Kidney (tissue), 13 donors: ENCODE measurements at regions not wholly inside any gene's neighbourhood (a gene's known extent, or its start where the extent isn't known, plus 50 kb on each side); places are given as distances from the start of the nearest gene placed in this dataset.

Experiments used
- DNase-seq, 5 donors: peaks; one replicate each; pipeline ENCODE4 v3.0.0-alpha.2; 2013 to 2020
- FAIRE-seq: peaks from 2 replicates; lab custom pipeline; 2012; peaks lifted over from hg19 to GRCh38; lab: Jason Lieb, UNC
- H3K27ac ChIP-seq, 2 donors: one replicate each; pipeline ENCODE4 v1.7.0; 2013; ENCODE audit warnings: low read depth in 2 of 2, low read length in 2 of 2, inconsistent platforms in 1 of 2
- H3K27me3 ChIP-seq: one replicate; pipeline ENCODE4 v1.7.1; 2013; ENCODE audit warnings: low read length, inconsistent platforms; ENCODE audit not compliant: control insufficient read depth, insufficient read depth
- H3K36me3 ChIP-seq, 3 donors: one replicate each; pipeline versions ENCODE4 v1.7.0 to v1.7.1; 2013; ENCODE audit warnings: low read length in 3 of 3, control low read depth in 1 of 3, inconsistent platforms in 1 of 3; ENCODE audit not compliant: insufficient read depth in 3 of 3, control insufficient read depth in 2 of 3
- H3K4me1 ChIP-seq, 3 donors: one replicate each; pipeline versions ENCODE4 v1.7.0 to v1.7.1; 2013; ENCODE audit warnings: low read length in 3 of 3, inconsistent platforms in 1 of 3, low read depth in 1 of 3; ENCODE audit not compliant: control insufficient read depth in 2 of 3, insufficient read depth in 2 of 3
- H3K4me3 ChIP-seq, 3 donors: one replicate each; pipeline versions ENCODE4 v1.7.0 to v1.8.1; 2013; ENCODE audit warnings: low read length in 3 of 3, control low read depth in 1 of 3, inconsistent platforms in 1 of 3
- H3K9ac ChIP-seq, 3 donors: one replicate each; pipeline versions ENCODE4 v1.7.0 to v1.7.1; 2013; ENCODE audit warnings: low read length in 3 of 3, control low read depth in 1 of 3, inconsistent platforms in 1 of 3
- H3K9me3 ChIP-seq, 3 donors: one replicate each; pipeline versions ENCODE4 v1.7.0 to v1.7.1; 2013; ENCODE audit warnings: low read length in 3 of 3, control low read depth in 1 of 3, inconsistent platforms in 1 of 3; ENCODE audit not compliant: control insufficient read depth in 2 of 3, insufficient read depth in 1 of 3
- CTCF ChIP-seq: IDR thresholded peaks from 3 replicates; pipeline ENCODE4 v1.5.1; 2012; ENCODE audit warnings: mild to moderate bottlenecking, moderate library complexity, borderline replicate concordance; ENCODE audit not compliant: insufficient read depth; ENCODE audit errors: extremely low read depth
- intact Hi-C: fragments of 100-400 bp; cut with DNase I; formaldehyde crosslinking; loops from one replicate; pipeline ENCODE4 v1.11.1; 2022
- donor health status: control.
- donor health status: control.
- donor health status: control.
- donor health status: control.
- donor health status: control.
- donor health status: DM: yes; HTN: yes; CAD: no.
- donor health status: Normal renal cell carcinoma (clear cell type).

GRCh38 chr6:18527836-18528743 lies 140.9 kb downstream of the RNF144B start:
- Histone ChIP-seq H3K36me3 (no peaks in the 10 kb centered on the region), H3K9ac (no peak overlapping the region), H3K4me1 (no peaks in the 10 kb centered on the region), H3K27me3 (no peaks in the 10 kb centered on the region), H3K27ac (no peak overlapping the region), H3K9me3 (no peaks in the 10 kb centered on the region), H3K4me3 (no peak overlapping the region)
- intact Hi-C loops = no loop called here
- no peak for FAIRE-seq
- DNase-seq = peak in 1 of 5 donors; percentile 10
- TF ChIP-seq CTCF = no peak

GRCh38 chr6:18530201-18530600 lies 143.1 kb downstream of the RNF144B start:
- H3K27me3 ChIP-seq = no peaks in the 10 kb centered on the region
- H3K9me3 ChIP-seq = no peaks in the 10 kb centered on the region
- no peaks in the 10 kb centered on the region for H3K36me3 ChIP-seq
- DNase-seq (no peak), FAIRE-seq (no peak)
- H3K4me1 ChIP-seq = no peaks in the 10 kb centered on the region
- no peak overlapping the region for H3K27ac ChIP-seq
- no peak overlapping the region for H3K9ac ChIP-seq
- H3K4me3 ChIP-seq = no peak overlapping the region
- TF ChIP-seq CTCF = no peak
- intact Hi-C loops = no loop called here

- H3K4me1 ChIP-seq = no peaks in the 10 kb centered on the region
- H3K36me3 ChIP-seq = no peaks in the 10 kb centered on the region
- no peak overlapping the region for H3K27ac ChIP-seq
- H3K9ac ChIP-seq = no peak overlapping the region
- no peaks in the 10 kb centered on the region for H3K9me3 ChIP-seq
- H3K27me3 ChIP-seq = no peaks in the 10 kb centered on the region
- TF ChIP-seq CTCF = no peak
- DNase-seq (no peak), FAIRE-seq (no peak)
- intact Hi-C loops = no loop called here
- H3K4me3 ChIP-seq = no peak overlapping the region
Measured at GRCh38 chr6:18532139-18532538, 145.0 kb downstream of the RNF144B start.
